SK-N-SH (cell line): ENCODE measurements at regions not wholly inside any gene's neighbourhood (a gene's known extent, or its start where the extent isn't known, plus 50 kb on each side); places are given as distances from the start of the nearest gene placed in this dataset.

Experiments
- CTCF ChIA-PET: fragments of 300-600, 350-600 bp; formaldehyde crosslinking; extraction: SDS; loops from one replicate; lab custom pipeline; 2021; lab: Yijun Ruan, JAX
- POLR2A ChIA-PET: fragments of 350-600 bp; sonication (Branson Sonifier 250); formaldehyde crosslinking; extraction: SDS; loops from one replicate; lab custom pipeline; 2020; ENCODE audit warnings: antibody characterized with exemption, inconsistent platforms; lab: Yijun Ruan, JAX
- DNase-seq: peaks from one replicate; pipeline ENCODE4 v3.0.0; 2012
- H2AFZ ChIP-seq: fragments of 200-600 bp; sonication (generic); 2 replicates; pipeline ENCODE4 v1.8.1; 2016; ENCODE audit warnings: antibody characterized with exemption, mild to moderate bottlenecking, low read depth
- H3F3A ChIP-seq: fragments of 200-600 bp; sonication (generic); replicated peaks from 2 replicates; pipeline ENCODE3; 2016; ENCODE audit warnings: antibody characterized with exemption, mild to moderate bottlenecking; ENCODE audit not compliant: insufficient read depth
- H3K27ac ChIP-seq, 2 experiments: fragments of 200-500 bp in 1 of 2; fragments of 200-600 bp in 1 of 2; sonication (Bioruptor generic) in 1 of 2; sonication (generic), shearing (Covaris generic) in 1 of 2; 2 replicates each; pipeline versions ENCODE4 v1.5.1 to v1.6.1; 2014 to 2016; ENCODE audit warnings: low read depth in 2 of 2, inconsistent platforms in 1 of 2, low read length in 1 of 2, mild to moderate bottlenecking in 1 of 2, mixed read lengths in 1 of 2
- H3K27me3 ChIP-seq: fragments of 200-600 bp; sonication (generic), shearing (Covaris generic); 2 replicates; pipeline ENCODE4 v1.6.1; 2016; ENCODE audit warnings: mixed run types; ENCODE audit not compliant: insufficient read depth
- H3K36me3 ChIP-seq, 2 experiments: fragments of 200-500 bp in 1 of 2; fragments of 200-600 bp in 1 of 2; sonication (Bioruptor generic) in 1 of 2; sonication (generic) in 1 of 2; replicated peaks in 1 of 2; 2 replicates each; pipeline versions ENCODE3 to v1.5.1; 2014 to 2016; ENCODE audit warnings: low read length in 1 of 2, mild to moderate bottlenecking in 1 of 2; ENCODE audit not compliant: insufficient read depth in 2 of 2, control insufficient read depth in 1 of 2
- H3K4me1 ChIP-seq, 2 experiments: fragments of 200-500 bp in 1 of 2; fragments of 200-600 bp in 1 of 2; sonication (Bioruptor generic) in 1 of 2; sonication (generic), shearing (Covaris generic) in 1 of 2; 2 replicates each; pipeline versions ENCODE4 v1.5.1 to v1.6.1; 2014 to 2016; ENCODE audit warnings: low read depth in 1 of 2, low read length in 1 of 2, mixed run types in 1 of 2; ENCODE audit not compliant: insufficient read depth in 2 of 2, control insufficient read depth in 1 of 2
- H3K4me2 ChIP-seq: fragments of 200-600 bp; sonication (generic), shearing (Covaris generic); 2 replicates; pipeline ENCODE4 v1.6.1; 2017; ENCODE audit warnings: mixed run types
- H3K4me3 ChIP-seq, 2 experiments: fragments of 200-500 bp in 1 of 2; fragments of 200-600 bp in 1 of 2; sonication (Bioruptor generic) in 1 of 2; sonication (generic), shearing (Covaris generic) in 1 of 2; 2 replicates each; pipeline versions ENCODE4 v1.5.1 to v1.8.1; 2014 to 2016; ENCODE audit warnings: low read depth in 2 of 2, inconsistent platforms in 1 of 2, low read length in 1 of 2, mild to moderate bottlenecking in 1 of 2, mixed read lengths in 1 of 2, moderate library complexity in 1 of 2
- H3K79me2 ChIP-seq: fragments of 200-600 bp; sonication (generic); 2 replicates; pipeline ENCODE4 v1.8.1; 2017; ENCODE audit warnings: mild to moderate bottlenecking; ENCODE audit not compliant: insufficient read depth
- H3K9ac ChIP-seq: fragments of 200-600 bp; sonication (generic); 2 replicates; pipeline ENCODE4 v1.6.1; 2017; ENCODE audit warnings: mixed run types
- H3K9me2 ChIP-seq: fragments of 200-600 bp; sonication (generic); 2 replicates; pipeline ENCODE4 v1.6.1; 2017; ENCODE audit warnings: mixed run types
- H3K9me3 ChIP-seq: fragments of 200-600 bp; sonication (generic); 2 replicates; pipeline ENCODE4 v1.6.1; 2017; ENCODE audit warnings: mixed run types, mild to moderate bottlenecking, moderate library complexity
- H4K20me1 ChIP-seq: fragments of 200-600 bp; sonication (generic); 2 replicates; pipeline ENCODE4 v1.6.1; 2017; ENCODE audit warnings: mild to moderate bottlenecking, mixed run types; ENCODE audit not compliant: insufficient read depth
- CHD2 ChIP-seq: fragments of 150-350 bp; IDR thresholded peaks from 2 replicates; pipeline ENCODE4 v1.6.1; 2018; ENCODE audit warnings: low read length; ENCODE audit not compliant: partially characterized antibody
- ELF1 ChIP-seq: IDR thresholded peaks from 2 replicates; pipeline ENCODE4 v1.4.0; 2012
- EP300 ChIP-seq, 2 experiments: IDR thresholded peaks; 2 replicates each; pipeline versions ENCODE4 v1.4.0 to v1.6.1; 2012; ENCODE audit warnings: borderline replicate concordance in 1 of 2, low read depth in 1 of 2, low read length in 1 of 2
- FOSL2 ChIP-seq: IDR thresholded peaks from 2 replicates; pipeline ENCODE4 v1.4.0; 2012; ENCODE audit warnings: low read depth, mild to moderate bottlenecking, moderate library complexity, borderline replicate concordance
- FOXJ3 ChIP-seq: sonication (generic); formaldehyde crosslinking; IDR thresholded peaks from 2 replicates; pipeline ENCODE4 v1.5.1; 2020; ENCODE audit warnings: mild to moderate bottlenecking, missing genetic modification reagents
- FOXM1 ChIP-seq: IDR thresholded peaks from 2 replicates; pipeline ENCODE4 v1.4.0; 2012; ENCODE audit warnings: low read depth, mild to moderate bottlenecking
- JUND ChIP-seq: IDR thresholded peaks from 2 replicates; pipeline ENCODE4 v1.4.0; 2012
- MXI1 ChIP-seq: IDR thresholded peaks from 2 replicates; pipeline ENCODE4 v1.6.1; 2012; ENCODE audit warnings: mild to moderate bottlenecking, low read depth, low read length, improper control_type of control experiment
- NRF1 ChIP-seq: IDR thresholded peaks from 2 replicates; pipeline ENCODE4 v1.6.1; 2012; ENCODE audit warnings: low read depth, mild to moderate bottlenecking, low read length
- POLR2AphosphoS5 ChIP-seq: IDR thresholded peaks from 2 replicates; pipeline ENCODE4 v1.6.1; 2012; ENCODE audit warnings: low read depth, low read length
- RFX5 ChIP-seq: IDR thresholded peaks from 2 replicates; pipeline ENCODE4 v1.6.1; 2012; ENCODE audit warnings: mild to moderate bottlenecking, improper control_type of control experiment, low read length
- SIN3A ChIP-seq: IDR thresholded peaks from 2 replicates; pipeline ENCODE4 v1.6.1; 2012; ENCODE audit warnings: low read depth, mild to moderate bottlenecking, low read length, moderate library complexity, borderline replicate concordance
- SMC3 ChIP-seq: IDR thresholded peaks from 2 replicates; pipeline ENCODE4 v1.6.1; 2012; ENCODE audit warnings: low read depth, low read length, improper control_type of control experiment
- TAF1 ChIP-seq: IDR thresholded peaks from 2 replicates; pipeline ENCODE4 v1.6.1; 2012; ENCODE audit warnings: low read depth, mild to moderate bottlenecking, low read length, moderate library complexity, borderline replicate concordance
- TCF12 ChIP-seq: IDR thresholded peaks from 2 replicates; pipeline ENCODE4 v1.4.0; 2012
- TEAD4 ChIP-seq: IDR thresholded peaks from 2 replicates; pipeline ENCODE4 v1.4.0; 2012; ENCODE audit warnings: mild to moderate bottlenecking, borderline replicate concordance; ENCODE audit not compliant: insufficient read depth
- WGBS: methylation state at CpG from one replicate; pipeline ENCODE4 v1.1.6; 2017; ENCODE audit warnings: low lambda C conversion rate; 5-methylcytosine and 5-hydroxymethylcytosine counted together
- TF ChIP-seq, protein P1 (sequence below): fragments of 150-350 bp; IDR thresholded peaks from 2 replicates; pipeline ENCODE4 v1.6.1; 2017; ENCODE audit warnings: antibody characterized with exemption, low read length, low read depth, borderline replicate concordance
- TF ChIP-seq, protein P2 (sequence below): fragments of 200-600 bp; sonication (generic); IDR thresholded peaks from 2 replicates; pipeline ENCODE4 v1.6.1; 2017; ENCODE audit warnings: antibody characterized with exemption, mild to moderate bottlenecking, moderate library complexity
- TF ChIP-seq, protein P3 (sequence below): IDR thresholded peaks from 2 replicates; pipeline ENCODE4 v1.4.0; 2012; ENCODE audit warnings: low read depth, borderline replicate concordance

DNA sequence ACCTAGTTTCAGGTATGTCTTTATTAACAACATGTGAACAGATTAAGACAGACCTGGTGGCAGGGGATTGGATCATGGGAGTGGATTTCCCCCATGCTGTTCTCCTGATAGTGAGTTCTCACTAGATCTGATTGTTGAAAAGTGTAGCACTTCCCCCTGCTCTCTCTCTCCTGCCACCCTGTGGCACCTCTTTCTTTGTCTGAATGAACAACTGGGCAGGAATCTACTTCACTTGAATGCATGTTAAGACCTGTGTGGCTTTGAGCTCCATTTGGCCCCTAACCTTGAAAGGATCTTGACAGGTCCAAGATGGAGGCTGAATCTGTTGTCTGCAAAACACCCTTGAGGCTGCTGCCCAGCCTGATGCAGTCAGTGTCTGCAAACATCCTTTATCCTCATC lies 194.4 kb downstream of the RNF144A start (continued):
- TF ChIP-seq SIN3A (no peak), CHD2 (no peak), TCF12 (no peak), FOXM1 (no peak), JUND (no peak), EP300 (IDR thresholded peaks at IDR 0.05; ENCODE audit: borderline replicate concordance in 1 of 2, low read depth in 1 of 2, low read length in 1 of 2) (no peak), MXI1 (no peak)
- TF ChIP-seq, protein P1, sequence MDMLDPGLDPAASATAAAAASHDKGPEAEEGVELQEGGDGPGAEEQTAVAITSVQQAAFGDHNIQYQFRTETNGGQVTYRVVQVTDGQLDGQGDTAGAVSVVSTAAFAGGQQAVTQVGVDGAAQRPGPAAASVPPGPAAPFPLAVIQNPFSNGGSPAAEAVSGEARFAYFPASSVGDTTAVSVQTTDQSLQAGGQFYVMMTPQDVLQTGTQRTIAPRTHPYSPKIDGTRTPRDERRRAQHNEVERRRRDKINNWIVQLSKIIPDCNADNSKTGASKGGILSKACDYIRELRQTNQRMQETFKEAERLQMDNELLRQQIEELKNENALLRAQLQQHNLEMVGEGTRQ: no peak

DNA sequence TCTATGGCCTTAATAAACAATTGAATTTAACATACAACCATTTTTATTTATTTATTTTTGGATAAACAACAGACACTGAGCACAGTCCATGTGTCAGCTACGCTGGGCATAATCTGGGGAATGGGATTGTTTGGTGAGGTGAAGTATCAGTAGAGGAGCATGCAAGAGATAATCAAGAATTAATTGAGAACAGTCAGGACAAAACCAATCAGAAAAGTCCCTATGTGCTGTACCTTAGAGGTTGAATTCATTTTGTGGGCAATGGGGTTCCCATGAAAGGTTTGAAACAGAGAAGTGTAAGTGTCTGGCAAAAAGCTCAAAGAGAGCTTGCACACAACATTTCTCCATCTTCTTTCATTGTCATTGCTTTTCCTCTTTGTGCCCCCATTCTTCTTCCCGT lies 198.2 kb downstream of the RNF144A start:
- no peak for DNase-seq
- Histone ChIP-seq H3K4me2 (no peak overlapping the region), H3K36me3 (no peaks in the 10 kb centered on the region), H3K27me3 (no peaks in the 10 kb centered on the region), H2AFZ (no peak overlapping the region)
- TF ChIP-seq POLR2AphosphoS5 (no peak), FOSL2 (no peak), TEAD4 (no peak), MXI1 (no peak), SMC3 (no peak), JUND (no peak), SIN3A (no peak), FOXJ3 (CRISPR knock-in tag) (no peak), TCF12 (no peak), NRF1 (no peak), TAF1 (no peak), ELF1 (no peak), RFX5 (no peak)
- TF ChIP-seq, protein P2, sequence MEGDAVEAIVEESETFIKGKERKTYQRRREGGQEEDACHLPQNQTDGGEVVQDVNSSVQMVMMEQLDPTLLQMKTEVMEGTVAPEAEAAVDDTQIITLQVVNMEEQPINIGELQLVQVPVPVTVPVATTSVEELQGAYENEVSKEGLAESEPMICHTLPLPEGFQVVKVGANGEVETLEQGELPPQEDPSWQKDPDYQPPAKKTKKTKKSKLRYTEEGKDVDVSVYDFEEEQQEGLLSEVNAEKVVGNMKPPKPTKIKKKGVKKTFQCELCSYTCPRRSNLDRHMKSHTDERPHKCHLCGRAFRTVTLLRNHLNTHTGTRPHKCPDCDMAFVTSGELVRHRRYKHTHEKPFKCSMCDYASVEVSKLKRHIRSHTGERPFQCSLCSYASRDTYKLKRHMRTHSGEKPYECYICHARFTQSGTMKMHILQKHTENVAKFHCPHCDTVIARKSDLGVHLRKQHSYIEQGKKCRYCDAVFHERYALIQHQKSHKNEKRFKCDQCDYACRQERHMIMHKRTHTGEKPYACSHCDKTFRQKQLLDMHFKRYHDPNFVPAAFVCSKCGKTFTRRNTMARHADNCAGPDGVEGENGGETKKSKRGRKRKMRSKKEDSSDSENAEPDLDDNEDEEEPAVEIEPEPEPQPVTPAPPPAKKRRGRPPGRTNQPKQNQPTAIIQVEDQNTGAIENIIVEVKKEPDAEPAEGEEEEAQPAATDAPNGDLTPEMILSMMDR: no peak
- TF ChIP-seq, protein P3, sequence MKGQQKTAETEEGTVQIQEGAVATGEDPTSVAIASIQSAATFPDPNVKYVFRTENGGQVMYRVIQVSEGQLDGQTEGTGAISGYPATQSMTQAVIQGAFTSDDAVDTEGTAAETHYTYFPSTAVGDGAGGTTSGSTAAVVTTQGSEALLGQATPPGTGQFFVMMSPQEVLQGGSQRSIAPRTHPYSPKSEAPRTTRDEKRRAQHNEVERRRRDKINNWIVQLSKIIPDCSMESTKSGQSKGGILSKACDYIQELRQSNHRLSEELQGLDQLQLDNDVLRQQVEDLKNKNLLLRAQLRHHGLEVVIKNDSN: no peak
- TF ChIP-seq, all 33 proteins: peak for 0
- H3K4me3 ChIP-seq: no peak overlapping the region
- H3F3A ChIP-seq: no peaks in the 10 kb centered on the region
- ChIA-PET POLR2A (no interaction called here), CTCF (interaction anchor here (0.8 to 5.1 kb wide), 7 partner anchors 8 to 1569 kb away, joined by 3 to 55 read pairs (median 3); no protein-coding TSS in a partner anchor)
- WGBS: 63% methylated on average over 2 of the region's 2 CpGs
- no peaks in the 10 kb centered on the region for H3K9me2 ChIP-seq
- H3K4me1 ChIP-seq: peaks cover 0 to 5% of the 10 kb centered on the region in 2 experiments; a peak in 2 of 4 replicates
- no peaks in the 10 kb centered on the region for H4K20me1 ChIP-seq
- H3K9ac ChIP-seq: no peak overlapping the region
- no peaks in the 10 kb centered on the region for H3K9me3 ChIP-seq
- no peak overlapping the region for H3K27ac ChIP-seq
- no peaks in the 10 kb centered on the region for H3K79me2 ChIP-seq
